Pancreas (tissue), 10 donors: ENCODE measurements at regions not wholly inside any gene's neighbourhood (a gene's known extent, or its start where the extent isn't known, plus 50 kb on each side); places are given as distances from the start of the nearest gene placed in this dataset.

Experiments used
- ATAC-seq, 4 donors: fragments of 200-7000 bp; cut with Tn5 transposase; one replicate each; pipeline versions ENCODE4 v1.8.0 to v1.9.1; 2020; ENCODE audit warnings: mild to moderate bottlenecking in 4 of 4, moderate library complexity in 4 of 4
- DNase-seq, 6 donors: peaks; one replicate each; pipeline ENCODE4 v3.0.0-alpha.2; 2020
- FAIRE-seq: peaks from 2 replicates; lab custom pipeline; 2012; peaks lifted over from hg19 to GRCh38; lab: Jason Lieb, UNC
- H3K27ac ChIP-seq, 4 donors: fragments of 200-600 bp; sonication (generic); 1 replicate in 3 of 4; 2 replicates in 1 of 4; pipeline versions ENCODE4 v1.5.0 to v1.8.0; 2020
- H3K27me3 ChIP-seq, 4 donors: fragments of 200-600 bp; one replicate each; pipeline ENCODE4 v1.8.0; 2021
- H3K36me3 ChIP-seq, 3 donors: fragments of 200-600 bp; sonication (generic) in 1 of 3; one replicate each; pipeline versions ENCODE4 v1.5.0 to v1.8.0; 2020 to 2021
- H3K4me1 ChIP-seq, 3 donors: fragments of 200-600 bp; one replicate each; pipeline ENCODE4 v1.8.0; 2021
- H3K4me3 ChIP-seq, 4 donors: fragments of 200-600 bp; sonication (generic) in 2 of 4; one replicate each; pipeline versions ENCODE4 v1.5.0 to v1.8.0; 2020 to 2021
- H3K9me3 ChIP-seq, 4 donors: fragments of 200-600 bp; one replicate each; pipeline ENCODE4 v1.8.0; 2021
- WGBS, 2 donors: extraction: QIAGEN DNeasy Blood & Tissue Kit; methylation state at CpG; one replicate each; pipeline ENCODE4 v1.1.7; 2013; 5-methylcytosine and 5-hydroxymethylcytosine counted together
- intact Hi-C, 3 donors: fragments of 100-400 bp; cut with DNase I; formaldehyde crosslinking; loops; one replicate each; pipeline versions ENCODE4 v1.11.1 to v1.14.2; 2022
- TF ChIP-seq, protein P1 (sequence below), 4 donors: fragments of 200-600 bp; sonication (generic) in 3 of 4; IDR thresholded peaks; one replicate each; pipeline versions ENCODE4 v1.5.0 to v1.8.0; 2021; ENCODE audit warnings: antibody characterized with exemption in 4 of 4
- donor health status: healthy with polysubstance abuse.
- donor health status: DM: no; HTN: no; CAD: no; lungs with moderate emphysema.
- donor health status: DM: no; HTN: no; CAD: no.
- donor health status: control.
- donor health status: control.
- donor health status: Bipolar disorder and iron deficiency.
- donor health status: DM: yes; HTN: yes; CAD: no.
- donor health status: DM: no; HTN: no; CAD: no.
- donor health status: DM: no; HTN: no; CAD: no.
- donor health status: DM: yes; HTN: yes; CAD: no.

DNA sequence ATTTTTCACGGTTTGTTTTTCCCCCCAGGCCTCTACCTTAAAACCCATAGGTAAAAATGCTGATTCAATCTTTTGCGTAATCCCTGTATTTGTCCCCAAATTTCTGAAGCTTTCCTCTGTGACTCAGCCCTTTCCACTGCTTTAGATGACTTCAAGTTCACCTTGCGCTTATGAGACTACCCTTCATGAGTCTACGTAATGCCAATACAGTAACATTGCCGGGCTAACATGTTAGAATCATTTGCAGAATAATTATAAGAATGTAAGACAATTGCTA, 283.0 kb downstream of the TMX3 start:
- WGBS, 2 donors: 84 to 89% methylated on average over 5 of the region's 5 CpGs
- no peaks in the 10 kb centered on the region for H3K36me3 ChIP-seq
- FAIRE-seq: no peak
- intact Hi-C loops: no loop called here
- H3K4me1 ChIP-seq: no peaks in the 10 kb centered on the region
- no peaks in the 10 kb centered on the region for H3K9me3 ChIP-seq
- DNase-seq: no peak
- no peak overlapping the region for H3K4me3 ChIP-seq
- TF ChIP-seq, protein P1, sequence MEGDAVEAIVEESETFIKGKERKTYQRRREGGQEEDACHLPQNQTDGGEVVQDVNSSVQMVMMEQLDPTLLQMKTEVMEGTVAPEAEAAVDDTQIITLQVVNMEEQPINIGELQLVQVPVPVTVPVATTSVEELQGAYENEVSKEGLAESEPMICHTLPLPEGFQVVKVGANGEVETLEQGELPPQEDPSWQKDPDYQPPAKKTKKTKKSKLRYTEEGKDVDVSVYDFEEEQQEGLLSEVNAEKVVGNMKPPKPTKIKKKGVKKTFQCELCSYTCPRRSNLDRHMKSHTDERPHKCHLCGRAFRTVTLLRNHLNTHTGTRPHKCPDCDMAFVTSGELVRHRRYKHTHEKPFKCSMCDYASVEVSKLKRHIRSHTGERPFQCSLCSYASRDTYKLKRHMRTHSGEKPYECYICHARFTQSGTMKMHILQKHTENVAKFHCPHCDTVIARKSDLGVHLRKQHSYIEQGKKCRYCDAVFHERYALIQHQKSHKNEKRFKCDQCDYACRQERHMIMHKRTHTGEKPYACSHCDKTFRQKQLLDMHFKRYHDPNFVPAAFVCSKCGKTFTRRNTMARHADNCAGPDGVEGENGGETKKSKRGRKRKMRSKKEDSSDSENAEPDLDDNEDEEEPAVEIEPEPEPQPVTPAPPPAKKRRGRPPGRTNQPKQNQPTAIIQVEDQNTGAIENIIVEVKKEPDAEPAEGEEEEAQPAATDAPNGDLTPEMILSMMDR (IDR thresholded peaks at IDR 0.05): no peak
- ATAC-seq: no peak
- no peaks in the 10 kb centered on the region for H3K27me3 ChIP-seq
- no peak overlapping the region for H3K27ac ChIP-seq

DNA sequence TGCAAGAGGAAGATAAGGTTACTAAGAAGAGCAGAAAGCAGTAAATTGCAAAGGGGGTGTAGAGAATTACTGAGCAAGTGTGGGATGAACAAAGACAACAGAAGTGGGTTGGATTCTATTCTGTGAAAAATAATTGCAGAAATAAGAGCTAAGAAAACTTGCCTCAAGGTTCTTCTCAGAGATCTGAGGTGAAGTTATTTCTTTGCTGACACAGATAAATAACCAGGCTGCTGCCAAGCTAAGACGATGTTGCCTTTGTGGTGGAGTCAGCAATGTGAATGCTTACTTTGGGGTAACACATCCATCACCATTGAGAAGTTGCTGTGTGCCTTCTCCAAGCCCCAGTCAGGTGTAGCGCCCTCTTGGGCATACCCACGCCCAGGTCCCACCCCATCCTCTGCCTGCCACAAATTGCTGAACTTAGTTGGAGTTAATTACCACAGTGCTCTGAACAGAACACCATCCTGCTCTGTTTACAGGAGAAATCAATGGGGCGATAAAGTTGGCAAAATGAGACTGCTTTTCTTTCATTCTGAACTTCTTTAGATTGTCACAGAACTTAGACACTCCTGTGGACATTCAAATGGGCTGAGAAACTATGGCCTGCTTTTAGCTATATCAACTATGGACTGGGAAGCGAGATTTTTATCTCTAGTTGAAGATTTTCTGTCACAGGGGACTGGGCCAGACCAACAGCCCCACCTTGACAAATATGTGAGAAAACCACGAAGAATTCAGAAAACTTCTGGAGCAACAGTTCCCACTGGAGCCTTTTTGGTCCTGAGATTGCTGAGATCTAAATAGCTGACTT, 283.6 kb downstream of the TMX3 start:
- Histone ChIP-seq H3K9me3 (no peaks in the 10 kb centered on the region), H3K36me3 (no peaks in the 10 kb centered on the region), H3K4me3 (no peak overlapping the region), H3K27me3 (no peaks in the 10 kb centered on the region), H3K27ac (no peak overlapping the region), H3K4me1 (no peaks in the 10 kb centered on the region)
- 48 to 49% methylated on average over 6 of the region's 6 CpGs for WGBS, 2 donors
- intact Hi-C loops: no loop called here
- TF ChIP-seq, protein P1 (IDR thresholded peaks at IDR 0.05): no peak
- ATAC-seq (no peak), FAIRE-seq (no peak), DNase-seq (no peak)

DNA sequence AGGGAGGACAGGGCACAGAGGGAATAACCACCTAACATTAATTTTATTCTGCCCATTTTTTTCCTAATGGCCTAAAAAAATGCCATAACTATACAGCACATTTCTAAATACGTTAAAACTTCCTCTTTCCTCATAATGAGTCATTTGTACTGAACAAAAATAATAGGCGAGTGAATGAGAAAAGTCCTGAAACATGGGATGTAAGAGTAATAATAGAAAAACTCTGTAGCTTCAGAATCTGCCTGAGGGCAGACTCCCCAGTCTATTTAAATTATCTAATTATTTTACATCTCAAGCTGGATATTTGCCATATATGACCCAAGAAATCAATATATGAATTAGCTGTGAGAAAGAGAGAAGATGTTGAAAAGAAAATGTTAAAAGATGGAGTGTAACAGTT, 285.1 kb downstream of the TMX3 start:
- FAIRE-seq (no peak), DNase-seq (no peak), ATAC-seq (no peak)
- no peak overlapping the region for H3K27ac ChIP-seq
- 64 to 74% methylated on average over 2 of the region's 2 CpGs for WGBS, 2 donors
- no peaks in the 10 kb centered on the region for H3K4me1 ChIP-seq
- no peak overlapping the region for H3K4me3 ChIP-seq
- TF ChIP-seq, protein P1 (IDR thresholded peaks at IDR 0.05): no peak
- no peaks in the 10 kb centered on the region for H3K27me3 ChIP-seq
- intact Hi-C loops: no loop called here
- H3K36me3 ChIP-seq: no peaks in the 10 kb centered on the region
- H3K9me3 ChIP-seq: no peaks in the 10 kb centered on the region

DNA sequence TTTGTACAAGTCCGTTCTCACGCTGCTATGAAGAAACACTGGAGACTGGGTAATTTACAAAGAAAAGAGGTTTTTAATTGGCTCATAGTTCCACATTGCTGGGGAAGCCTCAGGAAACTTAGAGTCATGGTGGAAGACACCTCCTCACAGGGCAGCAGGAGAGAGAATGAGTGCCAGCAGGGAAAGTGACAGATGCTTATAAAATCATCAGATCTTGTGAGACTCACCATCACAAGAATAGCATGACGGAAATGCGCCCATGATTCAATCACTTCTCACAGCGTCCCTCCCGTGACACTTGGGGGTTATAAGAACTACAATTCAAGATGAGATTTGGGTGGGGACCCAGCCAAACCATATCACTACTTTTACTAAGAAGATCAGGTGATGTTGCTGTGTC, 285.8 kb downstream of the TMX3 start:
- TF ChIP-seq, protein P1 (IDR thresholded peaks at IDR 0.05): no peak
- intact Hi-C loops: no loop called here
- Histone ChIP-seq H3K36me3 (no peaks in the 10 kb centered on the region), H3K4me3 (no peak overlapping the region), H3K27ac (no peak overlapping the region), H3K9me3 (no peaks in the 10 kb centered on the region), H3K27me3 (no peaks in the 10 kb centered on the region), H3K4me1 (no peaks in the 10 kb centered on the region)
- ATAC-seq (no peak), DNase-seq (no peak), FAIRE-seq (no peak)
- 76 to 83% methylated on average over 6 of the region's 6 CpGs for WGBS, 2 donors

DNA sequence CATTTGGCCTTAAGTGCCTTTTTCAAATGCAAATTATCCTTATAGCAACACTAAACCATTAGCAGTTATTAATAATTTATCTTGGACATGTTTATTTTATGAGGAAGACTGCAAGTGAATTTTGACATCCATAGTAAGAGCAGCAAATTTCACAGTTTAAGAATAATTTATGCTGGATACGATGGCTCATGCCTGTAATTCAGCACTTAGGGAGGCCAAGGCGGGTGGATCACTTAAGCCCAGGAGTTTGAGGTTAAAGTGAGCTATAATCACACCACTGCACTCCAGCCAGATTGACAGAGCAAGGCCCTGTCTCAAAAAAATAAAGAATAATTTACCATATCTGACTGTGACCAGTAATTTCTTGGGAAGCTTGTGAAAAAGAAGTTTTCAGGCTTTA, 286.2 kb downstream of the TMX3 start:
- Histone ChIP-seq H3K4me1 (no peaks in the 10 kb centered on the region), H3K27ac (no peak overlapping the region), H3K4me3 (no peak overlapping the region), H3K27me3 (no peaks in the 10 kb centered on the region), H3K36me3 (no peaks in the 10 kb centered on the region), H3K9me3 (no peaks in the 10 kb centered on the region)
- FAIRE-seq (no peak), ATAC-seq (no peak), DNase-seq (no peak)
- WGBS, 2 donors: 54 to 71% methylated on average over 2 of the region's 2 CpGs
- TF ChIP-seq, protein P1 (IDR thresholded peaks at IDR 0.05): no peak
- intact Hi-C loops: no loop called here
